Testis (tissue), 2 donors: ENCODE measurements at regions not wholly inside any gene's neighbourhood (a gene's known extent, or its start where the extent isn't known, plus 50 kb on each side); places are given as distances from the start of the nearest gene placed in this dataset.

Source experiments
- CTCF ChIP-seq, 3 experiments: fragments of 450-650 bp in 2 of 3; fragments of 200-600 bp in 1 of 3; sonication (generic) in 1 of 3; IDR thresholded peaks; one replicate each; pipeline ENCODE4 v1.5.1; 2016 to 2019; ENCODE audit warnings: antibody characterized with exemption in 3 of 3, mild to moderate bottlenecking in 2 of 3, moderate library complexity in 1 of 3
- POLR2A ChIP-seq: fragments of 450-650 bp; IDR thresholded peaks from one replicate; pipeline ENCODE4 v1.6.1; 2017; ENCODE audit warnings: antibody characterized with exemption, mild to moderate bottlenecking, moderate library complexity

GRCh38 chr16:88301886-88302285 lies 80.9 kb upstream of the ZNF469 start:
- no peak for TF ChIP-seq CTCF (IDR thresholded peaks at IDR 0.05)
- TF ChIP-seq POLR2A, result no peak
